GM13977 (cell line): ENCODE measurements at regions not wholly inside any gene's neighbourhood (a gene's known extent, or its start where the extent isn't known, plus 50 kb on each side); places are given as distances from the start of the nearest gene placed in this dataset.

Experiments used
- DNase-seq: peaks from one replicate; pipeline ENCODE4 v3.0.0; 2012; ENCODE audit warnings: low spot score
- in situ Hi-C: fragments of 300-500 bp; cut with MboI; formaldehyde crosslinking; loops from one replicate; pipeline ENCODE4 v1.12.0; 2022; ENCODE audit warnings: low sequenced_read_pairs, low pct_unique_long_range_greater_than_20kb, mixed read lengths, inconsistent platforms; ENCODE audit not compliant: unreplicated experiment
- TF ChIP-seq, protein P1 (sequence below): IDR thresholded peaks from 2 replicates; pipeline ENCODE4 v1.5.1; 2012; ENCODE audit warnings: mild to moderate bottlenecking, control low read depth; ENCODE audit not compliant: insufficient read depth; ENCODE audit errors: extremely low read depth, missing control alignments

DNA sequence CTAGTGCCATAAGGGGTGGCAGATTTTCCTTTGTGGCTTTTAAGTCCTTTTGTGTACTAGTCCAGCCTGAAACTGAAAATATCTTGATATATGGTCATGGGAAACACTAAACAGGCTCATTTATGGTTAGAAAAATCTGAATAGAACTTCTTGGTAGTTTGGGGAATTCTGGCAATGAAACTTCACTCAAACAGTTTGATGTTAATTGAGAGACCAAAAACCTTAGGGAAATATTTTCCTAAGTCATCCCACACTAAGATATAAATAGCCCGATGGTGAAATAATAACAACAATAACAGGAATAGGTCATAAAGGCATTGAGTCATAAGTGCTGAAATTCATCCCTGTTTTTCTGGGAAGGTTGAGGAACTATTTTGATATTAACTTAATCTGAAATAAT, 146.2 kb upstream of the SMLR1 start:
- TF ChIP-seq, protein P1, sequence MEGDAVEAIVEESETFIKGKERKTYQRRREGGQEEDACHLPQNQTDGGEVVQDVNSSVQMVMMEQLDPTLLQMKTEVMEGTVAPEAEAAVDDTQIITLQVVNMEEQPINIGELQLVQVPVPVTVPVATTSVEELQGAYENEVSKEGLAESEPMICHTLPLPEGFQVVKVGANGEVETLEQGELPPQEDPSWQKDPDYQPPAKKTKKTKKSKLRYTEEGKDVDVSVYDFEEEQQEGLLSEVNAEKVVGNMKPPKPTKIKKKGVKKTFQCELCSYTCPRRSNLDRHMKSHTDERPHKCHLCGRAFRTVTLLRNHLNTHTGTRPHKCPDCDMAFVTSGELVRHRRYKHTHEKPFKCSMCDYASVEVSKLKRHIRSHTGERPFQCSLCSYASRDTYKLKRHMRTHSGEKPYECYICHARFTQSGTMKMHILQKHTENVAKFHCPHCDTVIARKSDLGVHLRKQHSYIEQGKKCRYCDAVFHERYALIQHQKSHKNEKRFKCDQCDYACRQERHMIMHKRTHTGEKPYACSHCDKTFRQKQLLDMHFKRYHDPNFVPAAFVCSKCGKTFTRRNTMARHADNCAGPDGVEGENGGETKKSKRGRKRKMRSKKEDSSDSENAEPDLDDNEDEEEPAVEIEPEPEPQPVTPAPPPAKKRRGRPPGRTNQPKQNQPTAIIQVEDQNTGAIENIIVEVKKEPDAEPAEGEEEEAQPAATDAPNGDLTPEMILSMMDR: no peak
- no peak for DNase-seq
- in situ Hi-C loops: no loop called here

DNA sequence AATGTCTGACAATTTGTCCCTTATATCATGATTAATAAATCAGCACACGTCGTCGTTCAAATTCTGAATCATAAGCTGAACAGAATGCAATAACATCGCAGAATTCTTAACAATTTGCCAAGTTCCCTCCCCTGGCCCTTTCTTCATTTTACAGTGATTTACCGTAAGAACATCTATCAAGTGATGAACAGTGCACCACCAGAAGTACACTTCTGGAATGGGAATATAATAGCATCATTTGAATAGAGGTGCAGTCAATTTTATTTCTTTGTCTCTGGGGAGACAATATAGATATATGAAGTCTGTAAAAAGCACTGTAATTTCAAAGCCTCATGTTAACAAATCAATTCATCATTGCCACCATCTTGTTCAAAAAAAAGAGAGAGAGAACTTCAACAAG, 145.1 kb upstream of the SMLR1 start:
- no peak for DNase-seq
- TF ChIP-seq, protein P1: no peak
- in situ Hi-C loops: no loop called here

DNA sequence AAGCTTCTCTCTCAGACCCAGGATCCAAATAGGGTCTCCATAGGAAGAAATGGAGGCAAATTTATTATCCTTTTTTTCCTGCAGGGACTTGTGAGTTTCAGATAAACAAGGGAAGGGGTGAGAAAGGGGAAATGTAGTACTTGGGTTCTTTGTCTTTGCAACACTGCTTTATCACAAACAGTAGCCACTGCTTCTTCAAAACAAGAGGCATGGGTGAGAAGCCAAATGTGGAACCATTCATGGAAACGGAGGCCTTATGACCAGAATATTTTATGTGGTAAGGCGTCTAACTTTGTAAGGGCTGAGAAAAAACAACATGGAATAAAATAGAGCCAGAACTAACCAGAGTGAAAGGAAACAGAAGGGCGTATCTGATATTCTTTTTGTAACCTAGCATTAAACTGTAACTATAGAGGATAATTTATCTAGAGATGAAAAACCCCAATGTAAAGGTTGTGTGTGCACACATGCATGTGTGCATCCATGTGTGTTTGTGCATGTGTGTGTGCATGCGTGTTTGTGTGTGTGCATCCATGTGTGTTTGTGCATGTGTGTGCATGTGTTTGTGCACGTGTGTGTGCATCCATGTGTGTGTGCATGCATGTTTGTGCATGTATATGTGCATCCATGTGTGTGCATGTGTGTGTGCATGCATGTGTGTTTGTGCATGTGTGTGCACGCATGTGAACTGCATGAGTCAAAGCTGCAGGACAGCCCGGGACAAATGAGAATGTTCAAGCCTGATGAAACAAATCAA, 143.3 kb upstream of the SMLR1 start:
- DNase-seq: no peak
- in situ Hi-C loops: no loop called here
- TF ChIP-seq, protein P1: no peak

DNA sequence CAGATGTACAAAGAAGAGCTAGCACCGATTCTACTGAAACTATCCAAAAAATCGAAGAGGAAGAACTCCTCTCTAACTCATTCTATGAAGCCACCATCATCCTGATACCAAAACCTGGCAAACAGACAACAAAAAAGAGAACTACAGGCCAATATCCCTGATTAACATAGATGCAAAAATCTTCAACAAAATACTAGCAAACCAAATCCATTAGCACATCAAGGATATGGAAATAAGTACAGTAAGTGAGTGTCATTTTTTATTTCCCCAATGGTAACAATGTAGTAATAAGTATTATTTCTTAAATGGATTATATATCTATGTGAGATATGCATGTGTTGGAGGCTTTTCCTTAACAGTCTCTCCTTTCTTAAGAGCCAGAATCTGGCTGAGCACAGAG, 134.5 kb upstream of the SMLR1 start:
- TF ChIP-seq, protein P1: no peak
- in situ Hi-C loops: no loop called here
- DNase-seq: no peak

DNA sequence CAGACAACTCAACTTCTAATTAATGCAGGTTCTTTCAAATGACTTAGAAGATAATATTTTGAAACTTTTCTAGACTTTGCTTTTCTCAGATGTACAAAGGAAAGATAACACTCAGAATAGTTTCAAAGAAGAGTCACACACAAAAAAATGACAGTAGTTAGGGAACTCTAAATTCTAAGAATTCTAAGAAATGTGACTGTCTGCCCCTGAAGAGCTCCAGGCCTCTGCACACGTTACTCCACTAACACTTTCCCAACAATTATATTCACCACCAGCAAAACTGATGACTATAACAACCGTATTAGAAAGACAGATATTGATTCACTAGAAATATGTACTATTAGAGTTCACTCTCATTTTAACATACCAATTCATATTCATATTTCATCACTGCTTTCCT, 133.3 kb upstream of the SMLR1 start:
- TF ChIP-seq, protein P1: no peak
- in situ Hi-C loops: no loop called here

DNA sequence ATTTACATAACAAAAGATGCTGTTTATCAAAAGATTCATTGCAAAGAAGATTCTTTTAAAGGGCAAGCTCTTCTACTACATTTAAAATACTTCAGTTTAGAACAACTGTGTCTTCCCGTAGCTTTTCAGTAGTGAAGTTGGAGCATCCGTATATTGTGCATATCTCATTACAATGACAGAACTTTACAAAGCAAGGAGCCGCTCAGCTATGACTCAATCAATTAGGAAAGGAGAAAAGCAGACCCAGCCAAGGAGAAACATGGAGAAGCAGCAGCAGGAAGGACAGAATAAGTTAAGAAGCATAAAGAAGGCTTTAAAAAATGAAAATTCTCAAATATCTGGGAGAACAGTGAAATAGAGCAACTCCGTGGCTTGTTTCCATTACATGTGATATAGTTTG, 132.6 kb upstream of the SMLR1 start:
- in situ Hi-C loops: no loop called here
- TF ChIP-seq, protein P1: no peak
- DNase-seq: no peak

More for the DNA sequence above, 133.3 kb upstream of the SMLR1 start:
- DNase-seq: no peak
